Gastrocnemius medialis (tissue), 4 donors: ENCODE measurements at regions not wholly inside any gene's neighbourhood (a gene's known extent, or its start where the extent isn't known, plus 50 kb on each side); places are given as distances from the start of the nearest gene placed in this dataset.

ENCODE experiments used
- ATAC-seq, 2 donors: fragments of 150-250 bp; one replicate each; pipeline ENCODE4 v1.9.1; 2016
- DNase-seq, 2 donors: peaks; one replicate each; pipeline ENCODE4 v3.0.0-alpha.2; 2019
- H3K27ac ChIP-seq, 4 donors: fragments of 200-600 bp; sonication (generic); 1 replicate in 1 of 4; 2 replicates in 3 of 4; pipeline ENCODE4 v1.5.1; 2016 to 2018; ENCODE audit warnings: mild to moderate bottlenecking in 2 of 4, moderate library complexity in 1 of 4
- H3K27me3 ChIP-seq, 3 donors: fragments of 200-600 bp; sonication (generic) in 2 of 3; 1 replicate in 1 of 3; 2 replicates in 2 of 3; pipeline versions ENCODE4 v1.5.1 to v1.6.0; 2016 to 2019; ENCODE audit warnings: mild to moderate bottlenecking in 1 of 3, moderate library complexity in 1 of 3
- H3K36me3 ChIP-seq, 2 donors: fragments of 200-600 bp; sonication (generic) in 1 of 2; one replicate each; pipeline ENCODE4 v1.5.1; 2017 to 2018
- H3K4me1 ChIP-seq, 2 donors: fragments of 200-600 bp; sonication (generic) in 1 of 2; one replicate each; pipeline ENCODE4 v1.5.1; 2016 to 2017; ENCODE audit warnings: mild to moderate bottlenecking in 2 of 2
- H3K4me3 ChIP-seq, 4 donors: fragments of 200-600 bp; sonication (generic) in 3 of 4; 1 replicate in 1 of 4; 2 replicates in 3 of 4; pipeline ENCODE4 v1.5.1; 2016 to 2019; ENCODE audit warnings: mild to moderate bottlenecking in 2 of 4
- H3K9me3 ChIP-seq, 3 donors: fragments of 200-600 bp; sonication (generic) in 2 of 3; 1 replicate in 1 of 3; 2 replicates in 2 of 3; pipeline ENCODE4 v1.5.1; 2016 to 2019
- CTCF ChIP-seq, 5 experiments: fragments of 450-650 bp in 3 of 5; fragments of 200-600 bp in 2 of 5; sonication (generic) in 2 of 5; IDR thresholded peaks in 4 of 5; conservative IDR thresholded peaks in 1 of 5; 1 replicate in 4 of 5; 2 replicates in 1 of 5; pipeline ENCODE4 v1.5.1; 2016 to 2019; ENCODE audit warnings: antibody characterized with exemption in 5 of 5, mild to moderate bottlenecking in 3 of 5, moderate library complexity in 3 of 5
- POLR2A ChIP-seq, 2 donors: fragments of 450-650 bp; IDR thresholded peaks; one replicate each; pipeline ENCODE4 v1.6.1; 2017; ENCODE audit warnings: antibody characterized with exemption in 2 of 2, mild to moderate bottlenecking in 2 of 2, moderate library complexity in 2 of 2
- in situ Hi-C, 4 donors: fragments of 200-750 bp; cut with MboI; loops; one replicate each; pipeline versions ENCODE4 v1.15.0 to v1.8.0; 2017; ENCODE audit warnings: low sequenced_read_pairs in 4 of 4
- intact Hi-C: fragments of 100-400 bp; cut with DNase I; formaldehyde crosslinking; loops from one replicate; pipeline ENCODE4 v1.15.1; 2023; ENCODE audit warnings: low total_unique reads

GRCh38 chr7:135843214-135843613, 94.6 kb upstream of the FAM180A start:
- Histone ChIP-seq H3K27me3 (no peaks in the 10 kb centered on the region), H3K4me1 (no peaks in the 10 kb centered on the region), H3K36me3 (no peaks in the 10 kb centered on the region), H3K4me3 (no peak overlapping the region), H3K27ac (no peak overlapping the region), H3K9me3 (no peaks in the 10 kb centered on the region)
- ATAC-seq: no peak
- TF ChIP-seq CTCF (IDR thresholded peaks at IDR 0.05 in 4 of 5, conservative IDR thresholded peaks at IDR 0.05 in 1 of 5) (no peak), POLR2A (IDR thresholded peaks at IDR 0.05) (no peak)
- DNase-seq: no peak
- intact Hi-C loops (no loop called here), in situ Hi-C loops (no loop called here)

GRCh38 chr7:135842446-135843179, 94.0 kb upstream of the FAM180A start:
- TF ChIP-seq POLR2A (IDR thresholded peaks at IDR 0.05) (no peak), CTCF (IDR thresholded peaks at IDR 0.05 in 4 of 5, conservative IDR thresholded peaks at IDR 0.05 in 1 of 5) (no peak)
- no peak for DNase-seq
- Histone ChIP-seq H3K36me3 (no peaks in the 10 kb centered on the region), H3K4me3 (no peak overlapping the region), H3K9me3 (no peaks in the 10 kb centered on the region), H3K27ac (no peak overlapping the region), H3K27me3 (no peaks in the 10 kb centered on the region), H3K4me1 (no peaks in the 10 kb centered on the region)
- in situ Hi-C loops (no loop called here), intact Hi-C loops (no loop called here)
- no peak for ATAC-seq

- Histone ChIP-seq H3K9me3 (no peaks in the 10 kb centered on the region), H3K36me3 (no peaks in the 10 kb centered on the region), H3K27me3 (no peaks in the 10 kb centered on the region), H3K27ac (no peak overlapping the region), H3K4me3 (no peak overlapping the region), H3K4me1 (no peaks in the 10 kb centered on the region)
- DNase-seq (no peak), ATAC-seq (no peak)
- TF ChIP-seq CTCF (IDR thresholded peaks at IDR 0.05 in 4 of 5, conservative IDR thresholded peaks at IDR 0.05 in 1 of 5): no peak
- TF ChIP-seq POLR2A (IDR thresholded peaks at IDR 0.05): no peak
- intact Hi-C loops (no loop called here), in situ Hi-C loops (no loop called here)
Observed at GRCh38 chr7:135840591-135840990, 92.0 kb upstream of the FAM180A start.

- TF ChIP-seq CTCF (IDR thresholded peaks at IDR 0.05 in 4 of 5, conservative IDR thresholded peaks at IDR 0.05 in 1 of 5) (no peak), POLR2A (IDR thresholded peaks at IDR 0.05) (no peak)
- H3K27me3 ChIP-seq: no peaks in the 10 kb centered on the region
- no peaks in the 10 kb centered on the region for H3K36me3 ChIP-seq
- no peak for ATAC-seq
- no peak overlapping the region for H3K4me3 ChIP-seq
- intact Hi-C loops: no loop called here
- H3K9me3 ChIP-seq: no peaks in the 10 kb centered on the region
- H3K27ac ChIP-seq: no peak overlapping the region
- no peaks in the 10 kb centered on the region for H3K4me1 ChIP-seq
- in situ Hi-C loops: no loop called here
- DNase-seq: no peak
Observed at GRCh38 chr7:135837675-135838074, 89.1 kb upstream of the FAM180A start.

GRCh38 chr7:135834266-135834665, 85.7 kb upstream of the FAM180A start:
- H3K9me3 ChIP-seq: no peaks in the 10 kb centered on the region
- DNase-seq: no peak
- H3K4me1 ChIP-seq: no peaks in the 10 kb centered on the region
- H3K27me3 ChIP-seq: no peaks in the 10 kb centered on the region
- in situ Hi-C loops (no loop called here), intact Hi-C loops (no loop called here)
- ATAC-seq: no peak
- H3K4me3 ChIP-seq: no peak overlapping the region
- TF ChIP-seq CTCF (IDR thresholded peaks at IDR 0.05 in 4 of 5, conservative IDR thresholded peaks at IDR 0.05 in 1 of 5): no peak
- no peak for TF ChIP-seq POLR2A (IDR thresholded peaks at IDR 0.05)
- no peaks in the 10 kb centered on the region for H3K36me3 ChIP-seq
- no peak overlapping the region for H3K27ac ChIP-seq
